ENCODE measurements at regions not wholly inside any gene's neighbourhood (a gene's known extent, or its start where the extent isn't known, plus 50 kb on each side); places are given as distances from the start of the nearest gene placed in this dataset.

DNA sequence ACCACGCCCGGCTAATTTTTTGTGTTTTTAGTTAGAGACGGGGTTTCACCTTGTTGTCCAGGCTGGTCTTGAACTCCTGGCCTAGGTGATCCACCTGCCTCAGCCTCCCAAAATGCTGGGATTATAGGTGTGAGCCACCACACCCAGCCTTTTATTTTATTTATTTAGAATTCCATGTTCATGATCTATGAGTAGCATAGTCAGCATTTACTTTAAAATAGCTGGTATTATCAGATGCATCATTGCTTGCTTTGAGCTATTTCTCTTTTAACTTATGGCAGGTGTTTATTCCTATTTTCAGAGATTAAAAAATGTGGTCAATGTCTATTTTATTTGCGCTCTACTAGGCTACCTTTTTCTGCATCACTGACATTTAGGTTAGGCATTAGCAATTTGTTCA lies 152.0 kb downstream of the UTRN start:
- TF ChIP-seq, protein P1, sequence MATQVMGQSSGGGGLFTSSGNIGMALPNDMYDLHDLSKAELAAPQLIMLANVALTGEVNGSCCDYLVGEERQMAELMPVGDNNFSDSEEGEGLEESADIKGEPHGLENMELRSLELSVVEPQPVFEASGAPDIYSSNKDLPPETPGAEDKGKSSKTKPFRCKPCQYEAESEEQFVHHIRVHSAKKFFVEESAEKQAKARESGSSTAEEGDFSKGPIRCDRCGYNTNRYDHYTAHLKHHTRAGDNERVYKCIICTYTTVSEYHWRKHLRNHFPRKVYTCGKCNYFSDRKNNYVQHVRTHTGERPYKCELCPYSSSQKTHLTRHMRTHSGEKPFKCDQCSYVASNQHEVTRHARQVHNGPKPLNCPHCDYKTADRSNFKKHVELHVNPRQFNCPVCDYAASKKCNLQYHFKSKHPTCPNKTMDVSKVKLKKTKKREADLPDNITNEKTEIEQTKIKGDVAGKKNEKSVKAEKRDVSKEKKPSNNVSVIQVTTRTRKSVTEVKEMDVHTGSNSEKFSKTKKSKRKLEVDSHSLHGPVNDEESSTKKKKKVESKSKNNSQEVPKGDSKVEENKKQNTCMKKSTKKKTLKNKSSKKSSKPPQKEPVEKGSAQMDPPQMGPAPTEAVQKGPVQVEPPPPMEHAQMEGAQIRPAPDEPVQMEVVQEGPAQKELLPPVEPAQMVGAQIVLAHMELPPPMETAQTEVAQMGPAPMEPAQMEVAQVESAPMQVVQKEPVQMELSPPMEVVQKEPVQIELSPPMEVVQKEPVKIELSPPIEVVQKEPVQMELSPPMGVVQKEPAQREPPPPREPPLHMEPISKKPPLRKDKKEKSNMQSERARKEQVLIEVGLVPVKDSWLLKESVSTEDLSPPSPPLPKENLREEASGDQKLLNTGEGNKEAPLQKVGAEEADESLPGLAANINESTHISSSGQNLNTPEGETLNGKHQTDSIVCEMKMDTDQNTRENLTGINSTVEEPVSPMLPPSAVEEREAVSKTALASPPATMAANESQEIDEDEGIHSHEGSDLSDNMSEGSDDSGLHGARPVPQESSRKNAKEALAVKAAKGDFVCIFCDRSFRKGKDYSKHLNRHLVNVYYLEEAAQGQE (IDR thresholded peaks at IDR 0.05; ENCODE audit: low read depth): no peak
- TF ChIP-seq CEBPB (IDR thresholded peaks at IDR 0.05): no peak
- TF ChIP-seq, protein P2, sequence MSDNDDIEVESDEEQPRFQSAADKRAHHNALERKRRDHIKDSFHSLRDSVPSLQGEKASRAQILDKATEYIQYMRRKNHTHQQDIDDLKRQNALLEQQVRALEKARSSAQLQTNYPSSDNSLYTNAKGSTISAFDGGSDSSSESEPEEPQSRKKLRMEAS (IDR thresholded peaks at IDR 0.05): no peak
- TF ChIP-seq RAD21 (IDR thresholded peaks at IDR 0.05; ENCODE audit: low read depth): no peak
- TF ChIP-seq, protein P3, sequence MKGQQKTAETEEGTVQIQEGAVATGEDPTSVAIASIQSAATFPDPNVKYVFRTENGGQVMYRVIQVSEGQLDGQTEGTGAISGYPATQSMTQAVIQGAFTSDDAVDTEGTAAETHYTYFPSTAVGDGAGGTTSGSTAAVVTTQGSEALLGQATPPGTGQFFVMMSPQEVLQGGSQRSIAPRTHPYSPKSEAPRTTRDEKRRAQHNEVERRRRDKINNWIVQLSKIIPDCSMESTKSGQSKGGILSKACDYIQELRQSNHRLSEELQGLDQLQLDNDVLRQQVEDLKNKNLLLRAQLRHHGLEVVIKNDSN (IDR thresholded peaks at IDR 0.05): no peak
- no peak for TF ChIP-seq TEAD4 (IDR thresholded peaks at IDR 0.05)
- no peak for TF ChIP-seq EP300 (IDR thresholded peaks at IDR 0.05; ENCODE audit: borderline replicate concordance)
- no peak for TF ChIP-seq EGR1 (IDR thresholded peaks at IDR 0.05)
- TF ChIP-seq FOXM1 (IDR thresholded peaks at IDR 0.05; ENCODE audit: borderline replicate concordance, low read depth): no peak
- no peak for TF ChIP-seq ZBTB7A (IDR thresholded peaks at IDR 0.05; ENCODE audit: low read depth)
- TF ChIP-seq TAF1 (IDR thresholded peaks at IDR 0.05; ENCODE audit: low read depth): no peak
- no peak for TF ChIP-seq YY1 (IDR thresholded peaks at IDR 0.05; ENCODE audit: low read depth)
- TF ChIP-seq TCF12 (IDR thresholded peaks at IDR 0.05; ENCODE audit: low read depth): no peak
- no peak for TF ChIP-seq NFIC (IDR thresholded peaks at IDR 0.05)
- TF ChIP-seq CREB1 (IDR thresholded peaks at IDR 0.05; ENCODE audit: low read depth): no peak

DNA sequence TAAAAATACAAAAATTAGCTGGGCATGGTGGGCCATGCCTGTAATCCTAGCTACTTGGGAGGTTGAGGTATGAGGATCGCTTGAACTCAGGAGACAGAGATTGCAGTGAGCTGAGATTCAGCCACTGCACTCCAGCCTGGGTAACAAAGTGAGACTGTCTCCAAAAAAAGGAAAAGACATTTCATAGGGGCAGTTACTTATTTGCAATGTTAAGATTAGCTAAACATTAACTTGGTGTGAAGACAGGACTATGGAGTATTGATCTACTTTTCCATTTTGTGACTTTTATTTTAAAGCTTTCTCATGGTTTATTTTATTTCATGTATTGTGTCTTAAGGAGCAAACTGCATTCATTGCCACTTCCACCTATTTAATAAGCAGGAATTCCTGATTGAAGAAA lies 153.0 kb downstream of the UTRN start:
- TF ChIP-seq FOXM1 (IDR thresholded peaks at IDR 0.05; ENCODE audit: borderline replicate concordance, low read depth): no peak
- TF ChIP-seq CREB1 (IDR thresholded peaks at IDR 0.05; ENCODE audit: low read depth): no peak
- TF ChIP-seq TCF12 (IDR thresholded peaks at IDR 0.05; ENCODE audit: low read depth): no peak
- no peak for TF ChIP-seq NFIC (IDR thresholded peaks at IDR 0.05)
- TF ChIP-seq CEBPB (IDR thresholded peaks at IDR 0.05): no peak
- TF ChIP-seq, protein P2 (IDR thresholded peaks at IDR 0.05): no peak
- no peak for TF ChIP-seq EGR1 (IDR thresholded peaks at IDR 0.05)
- TF ChIP-seq, protein P1 (IDR thresholded peaks at IDR 0.05; ENCODE audit: low read depth): no peak
- TF ChIP-seq ZBTB7A (IDR thresholded peaks at IDR 0.05; ENCODE audit: low read depth): no peak

DNA sequence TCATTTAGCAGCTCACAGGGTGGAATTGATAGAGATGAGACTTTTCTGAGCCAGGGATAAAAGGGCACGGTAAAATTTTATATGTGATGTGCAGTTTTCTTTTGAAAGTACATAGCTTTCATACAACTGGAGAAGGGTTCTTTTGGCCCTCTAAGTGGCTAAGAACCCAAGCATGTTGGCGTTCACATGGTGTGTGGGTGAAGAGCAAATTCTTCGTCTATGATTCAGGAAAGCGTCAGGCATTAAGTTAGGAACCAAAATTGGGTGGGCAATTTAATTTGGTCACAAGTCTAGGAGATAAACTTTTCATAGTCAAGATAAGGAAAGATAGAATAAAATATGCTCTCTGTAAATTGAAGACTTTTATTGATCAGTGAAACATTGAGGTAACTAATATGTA lies 153.9 kb downstream of the UTRN start:
- TF ChIP-seq CREB1 (IDR thresholded peaks at IDR 0.05; ENCODE audit: low read depth): no peak

DNA sequence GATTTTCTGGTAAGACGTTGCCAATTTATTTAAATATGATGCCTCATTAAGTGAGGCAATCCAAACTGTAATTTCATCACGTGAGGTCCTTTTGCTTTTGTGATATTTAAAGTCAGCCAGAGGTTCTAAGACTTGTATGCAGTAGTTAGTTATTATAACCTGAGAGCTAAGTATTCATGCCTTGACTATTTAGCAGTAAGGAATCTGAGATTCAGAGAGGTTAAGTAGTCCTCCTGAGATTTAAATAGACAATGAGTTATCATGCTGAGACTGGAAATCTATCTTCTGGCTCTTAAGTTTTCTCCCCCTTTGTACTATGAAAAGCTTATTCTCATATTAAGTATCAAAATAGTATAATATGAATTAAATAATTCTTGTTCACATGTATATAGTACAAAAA lies 158.0 kb downstream of the UTRN start:
- no peak for TF ChIP-seq FOXM1 (IDR thresholded peaks at IDR 0.05; ENCODE audit: borderline replicate concordance, low read depth)
- TF ChIP-seq, protein P2 (IDR thresholded peaks at IDR 0.05): no peak
- TF ChIP-seq ZBTB7A (IDR thresholded peaks at IDR 0.05; ENCODE audit: low read depth): no peak
- TF ChIP-seq CREB1 (IDR thresholded peaks at IDR 0.05; ENCODE audit: low read depth): no peak
- TF ChIP-seq EP300 (IDR thresholded peaks at IDR 0.05; ENCODE audit: borderline replicate concordance): no peak
- no peak for TF ChIP-seq TCF12 (IDR thresholded peaks at IDR 0.05; ENCODE audit: low read depth)
- no peak for TF ChIP-seq NFIC (IDR thresholded peaks at IDR 0.05)
- no peak for TF ChIP-seq TAF1 (IDR thresholded peaks at IDR 0.05; ENCODE audit: low read depth)
- TF ChIP-seq, protein P1 (IDR thresholded peaks at IDR 0.05; ENCODE audit: low read depth): no peak
- TF ChIP-seq RAD21 (IDR thresholded peaks at IDR 0.05; ENCODE audit: low read depth): no peak
- TF ChIP-seq, protein P3 (IDR thresholded peaks at IDR 0.05): no peak
- TF ChIP-seq EGR1 (IDR thresholded peaks at IDR 0.05): no peak

DNA sequence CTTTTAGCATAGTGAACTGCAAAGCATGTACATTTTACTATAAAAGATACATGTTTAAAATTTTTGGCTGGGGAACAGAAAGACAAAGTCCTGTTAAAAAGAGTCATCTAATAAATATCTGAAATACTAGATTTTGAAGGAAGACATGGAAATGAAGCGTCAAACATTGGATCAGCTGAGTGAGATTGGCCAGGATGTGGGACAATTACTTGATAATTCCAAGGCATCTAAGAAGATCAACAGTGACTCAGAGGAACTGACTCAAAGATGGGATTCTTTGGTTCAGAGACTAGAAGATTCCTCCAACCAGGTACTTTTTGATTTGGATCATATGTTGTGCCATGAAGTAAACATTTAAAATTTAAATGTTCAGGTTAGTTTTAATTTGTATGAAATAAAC lies 162.3 kb downstream of the UTRN start:
- TF ChIP-seq FOXM1 (IDR thresholded peaks at IDR 0.05; ENCODE audit: borderline replicate concordance, low read depth): no peak
- TF ChIP-seq RAD21 (IDR thresholded peaks at IDR 0.05; ENCODE audit: low read depth): no peak
- TF ChIP-seq NFIC (IDR thresholded peaks at IDR 0.05): no peak
- no peak for TF ChIP-seq YY1 (IDR thresholded peaks at IDR 0.05; ENCODE audit: low read depth)
- TF ChIP-seq, protein P2 (IDR thresholded peaks at IDR 0.05): no peak
- TF ChIP-seq, protein P3 (IDR thresholded peaks at IDR 0.05): no peak
- no peak for TF ChIP-seq EGR1 (IDR thresholded peaks at IDR 0.05)
- no peak for TF ChIP-seq TAF1 (IDR thresholded peaks at IDR 0.05; ENCODE audit: low read depth)
- no peak for TF ChIP-seq CREB1 (IDR thresholded peaks at IDR 0.05; ENCODE audit: low read depth)
- TF ChIP-seq TCF12 (IDR thresholded peaks at IDR 0.05; ENCODE audit: low read depth): no peak
- TF ChIP-seq EP300 (IDR thresholded peaks at IDR 0.05; ENCODE audit: borderline replicate concordance): no peak
- TF ChIP-seq, protein P1 (IDR thresholded peaks at IDR 0.05; ENCODE audit: low read depth): no peak
- TF ChIP-seq ZBTB7A (IDR thresholded peaks at IDR 0.05; ENCODE audit: low read depth): no peak
- TF ChIP-seq TEAD4 (IDR thresholded peaks at IDR 0.05): no peak
- no peak for TF ChIP-seq CEBPB (IDR thresholded peaks at IDR 0.05)
